A549 (cell line): ENCODE measurements at regions not wholly inside any gene's neighbourhood (a gene's known extent, or its start where the extent isn't known, plus 50 kb on each side); places are given as distances from the start of the nearest gene placed in this dataset.

Source experiments
- ATAC-seq, 2 experiments: fragments of 200-7000 bp in 1 of 2; fragments of >200 bp in 1 of 2; cut with Nextera tagmentation in 1 of 2; cut with Tn5 transposase in 1 of 2; 3 replicates each; pipeline versions ENCODE4 v1.8.0 to v1.9.1; 2018 to 2020; ENCODE audit warnings: mild to moderate bottlenecking in 1 of 2, moderate library complexity in 1 of 2
- CTCF ChIA-PET: fragments of 300-600 bp; sonication (Branson Sonifier 250); formaldehyde crosslinking; extraction: SDS; loops from one replicate; lab custom pipeline; 2021; ENCODE audit warnings: antibody characterized with exemption, inconsistent platforms; lab: Yijun Ruan, JAX
- POLR2A ChIA-PET: fragments of 350-600 bp; formaldehyde crosslinking; extraction: SDS; loops from one replicate; lab custom pipeline; 2021; ENCODE audit warnings: antibody characterized with exemption, inconsistent platforms; lab: Yijun Ruan, JAX
- DNase-seq, 2 experiments: peaks; one replicate each; pipeline versions ENCODE4 v3.0.0 to v3.0.0-alpha.2; 2011 to 2016; ENCODE audit warnings: low read depth in 1 of 2, low spot score in 1 of 2
- FAIRE-seq: peaks from 2 replicates; lab custom pipeline; 2011; peaks lifted over from hg19 to GRCh38; lab: Jason Lieb, UNC
- H3K27ac ChIP-seq, 2 experiments: fragments of >200 bp; sonication (Bioruptor Twin); formaldehyde crosslinking; 3 replicates each; pipeline ENCODE4 v1.5.1; 2016 to 2017
- H3K4me1 ChIP-seq: fragments of >200 bp; sonication (Bioruptor Twin); formaldehyde crosslinking; 3 replicates; pipeline ENCODE4 v1.6.1; 2016
- H3K4me2 ChIP-seq: fragments of >200 bp; sonication (Bioruptor Twin); formaldehyde crosslinking; 3 replicates; pipeline ENCODE4 v1.6.1; 2016
- H3K4me3 ChIP-seq: fragments of >200 bp; sonication (Bioruptor Twin); formaldehyde crosslinking; 3 replicates; pipeline ENCODE4 v1.5.1; 2016
- H3K9me3 ChIP-seq: fragments of >200 bp; sonication (Bioruptor Twin); formaldehyde crosslinking; 3 replicates; pipeline ENCODE4 v1.6.1; 2016
- ATOH8 ChIP-seq: fragments of 250-450 bp; sonication (Bioruptor Pico); IDR thresholded peaks from 2 replicates; pipeline ENCODE4 v1.5.0; 2020; ENCODE audit warnings: low read depth, mild to moderate bottlenecking, moderate library complexity
- BCL3 ChIP-seq: fragments of >200 bp; sonication (Bioruptor Twin); formaldehyde crosslinking; IDR thresholded peaks from 3 replicates; pipeline ENCODE4 v1.6.1; 2016
- CBX8 ChIP-seq: fragments of 200-600 bp; sonication (generic); IDR thresholded peaks from 2 replicates; pipeline ENCODE4 v1.6.1; 2016
- CHD4 ChIP-seq: fragments of 200-600 bp; sonication (generic); IDR thresholded peaks from 2 replicates; pipeline ENCODE4 v1.6.1; 2016; ENCODE audit warnings: antibody characterized with exemption, mild to moderate bottlenecking, borderline replicate concordance
- E2F6 ChIP-seq: IDR thresholded peaks from 2 replicates; pipeline ENCODE4 v1.6.1; 2012; ENCODE audit warnings: low read depth, borderline replicate concordance
- EHMT2 ChIP-seq: fragments of 200-600 bp; sonication (generic); IDR thresholded peaks from 2 replicates; pipeline ENCODE4 v1.6.1; 2016; ENCODE audit warnings: antibody characterized with exemption, low read depth, mild to moderate bottlenecking, moderate library complexity
- ELK1 ChIP-seq: fragments of 150-350 bp; IDR thresholded peaks from 2 replicates; pipeline ENCODE4 v1.6.1; 2014; ENCODE audit warnings: low read depth, mild to moderate bottlenecking, low read length
- FOXS1 ChIP-seq: fragments of 250-450 bp; sonication (Bioruptor Pico); IDR thresholded peaks from 2 replicates; pipeline ENCODE4 v1.5.0; 2020; ENCODE audit warnings: mild to moderate bottlenecking, moderate library complexity
- HES2 ChIP-seq: fragments of >200 bp; sonication (Bioruptor Twin); formaldehyde crosslinking; IDR thresholded peaks from 2 replicates; pipeline ENCODE4 v1.6.1; 2016
- HOXB13 ChIP-seq: fragments of 250-450 bp; sonication (Bioruptor Pico); IDR thresholded peaks from 2 replicates; pipeline ENCODE4 v1.5.0; 2020; ENCODE audit warnings: low read depth, mild to moderate bottlenecking, moderate library complexity
- JUN ChIP-seq, 2 experiments: fragments of >200 bp; sonication (Bioruptor Twin); formaldehyde crosslinking; IDR thresholded peaks; 2 replicates in 1 of 2; 3 replicates in 1 of 2; pipeline ENCODE4 v1.6.1; 2016 to 2017
- MAFK ChIP-seq: fragments of 450-650 bp; IDR thresholded peaks from 2 replicates; pipeline ENCODE4 v1.6.1; 2014; ENCODE audit not compliant: partially characterized antibody
- MAZ ChIP-seq: fragments of 150-350 bp; IDR thresholded peaks from 2 replicates; pipeline ENCODE4 v1.6.1; 2014; ENCODE audit warnings: antibody characterized with exemption, low read depth, low read length, borderline replicate concordance
- NR3C1 ChIP-seq: fragments of >200 bp; sonication (Bioruptor Twin); formaldehyde crosslinking; IDR thresholded peaks from 3 replicates; pipeline ENCODE4 v1.6.1; 2017
- PBX3 ChIP-seq: IDR thresholded peaks from 2 replicates; pipeline ENCODE4 v1.6.1; 2012
- PHF8 ChIP-seq: fragments of 200-600 bp; sonication (generic); IDR thresholded peaks from 2 replicates; pipeline ENCODE4 v1.6.1; 2016; ENCODE audit warnings: low read depth, mild to moderate bottlenecking, antibody characterized with exemption, moderate library complexity, borderline replicate concordance
- POLR2AphosphoS2 ChIP-seq: conservative IDR thresholded peaks from 2 replicates; pipeline ENCODE4 v1.6.1; 2012; ENCODE audit warnings: low read length, improper control_type of control experiment, inconsistent platforms
- RCOR1 ChIP-seq: fragments of 150-350 bp; IDR thresholded peaks from 2 replicates; pipeline ENCODE4 v1.6.1; 2014; ENCODE audit warnings: antibody characterized with exemption, low read length, low read depth
- RNF2 ChIP-seq: fragments of 200-600 bp; sonication (generic); IDR thresholded peaks from 2 replicates; pipeline ENCODE4 v1.6.1; 2016; ENCODE audit warnings: low read depth, mild to moderate bottlenecking, antibody characterized with exemption, moderate library complexity, borderline replicate concordance
- TFCP2L1 ChIP-seq: fragments of 250-450 bp; sonication (Bioruptor Pico); IDR thresholded peaks from 2 replicates; pipeline ENCODE4 v1.5.0; 2021; ENCODE audit warnings: mild to moderate bottlenecking
- USF2 ChIP-seq: fragments of 450-650 bp; IDR thresholded peaks from 2 replicates; pipeline ENCODE4 v1.6.1; 2014; ENCODE audit warnings: antibody characterized with exemption
- ZNF302 ChIP-seq: fragments of 250-450 bp; sonication (Bioruptor Pico); IDR thresholded peaks from 2 replicates; pipeline ENCODE4 v1.9.0; 2021; ENCODE audit warnings: inconsistent platforms, mild to moderate bottlenecking, moderate library complexity
- WGBS: methylation state at CpG from one replicate; pipeline ENCODE4 v1.1.6; 2017; ENCODE audit errors: missing lambda C conversion rate; 5-methylcytosine and 5-hydroxymethylcytosine counted together

- Histone ChIP-seq H3K27ac (no peak overlapping the region), H3K9me3 (no peaks in the 10 kb centered on the region), H3K4me3 (no peak overlapping the region), H3K4me1 (no peaks in the 10 kb centered on the region), H3K4me2 (no peak overlapping the region)
- ATAC-seq (no peak), DNase-seq (no peak), FAIRE-seq (no peak)
- TF ChIP-seq FOXS1 (CRISPR knock-in tag) (no peak), NR3C1 (no peak), CBX8 (no peak), CHD4 (no peak), BCL3 (no peak), PHF8 (no peak), JUN (IDR thresholded peaks at IDR 0.05) (no peak), RCOR1 (no peak), ATOH8 (CRISPR knock-in tag) (no peak), HES2 (no peak)
- WGBS: 0% methylated on average over 3 of the region's 3 CpGs
- POLR2A ChIA-PET: no interaction called here
- CTCF ChIA-PET: no interaction called here
Observed at GRCh38 chr2:209049608-209050007, 374.2 kb upstream of the MAP2 start.

- Histone ChIP-seq H3K4me1 (no peaks in the 10 kb centered on the region), H3K9me3 (no peaks in the 10 kb centered on the region), H3K4me2 (no peak overlapping the region), H3K4me3 (no peak overlapping the region), H3K27ac (no peak overlapping the region)
- DNase-seq (no peak), FAIRE-seq (no peak), ATAC-seq (no peak)
- CTCF ChIA-PET: no interaction called here
- TF ChIP-seq HOXB13 (CRISPR knock-in tag) (no peak), RNF2 (no peak), EHMT2 (no peak), CBX8 (no peak), RCOR1 (no peak), ZNF302 (CRISPR knock-in tag) (no peak), E2F6 (no peak), TFCP2L1 (CRISPR knock-in tag) (no peak), MAFK (no peak), ATOH8 (CRISPR knock-in tag) (no peak), BCL3 (no peak), POLR2AphosphoS2 (no peak), USF2 (no peak), MAZ (no peak), ELK1 (no peak), PBX3 (no peak)
- TF ChIP-seq, all 56 proteins: peak for 0
- 23% methylated on average over 3 of the region's 3 CpGs for WGBS
- POLR2A ChIA-PET: no interaction called here
Observed at GRCh38 chr2:209062210-209062609, 361.6 kb upstream of the MAP2 start.
